Activated CD8-positive, alpha-beta memory T cell treated with anti-CD3 and anti-CD28 coated beads, Interleukin-2, amount 10 ng/mL, durations not matched to agents 7 days and 5 days (primary cell): ENCODE measurements at regions not wholly inside any gene's neighbourhood (a gene's known extent, or its start where the extent isn't known, plus 50 kb on each side); places are given as distances from the start of the nearest gene placed in this dataset.

Experiments used
- ATAC-seq: fragments of 150-1000 bp; cut with Tn5 transposase; one replicate; pipeline ENCODE4 v1.10.0; 2021; ENCODE audit warnings: moderate library complexity
- CTCF ChIA-PET: fragments of 350-600 bp; sonication (Branson Sonifier 250); formaldehyde crosslinking; loops from one replicate; lab custom pipeline; 2021; ENCODE audit warnings: antibody characterized with exemption; lab: Charles Lee
- DNase-seq: peaks from one replicate; pipeline ENCODE4 v3.0.0-alpha.2; 2020
- H3K27ac Mint-ChIP-seq: one replicate; pipeline ENCODE4 v1.8.0; 2021; ENCODE audit warnings: mild to moderate bottlenecking, mixed read lengths
- H3K27me3 Mint-ChIP-seq: one replicate; pipeline ENCODE4 v1.8.0; 2021; ENCODE audit warnings: mixed read lengths
- H3K36me3 Mint-ChIP-seq: one replicate; pipeline ENCODE4 v1.8.0; 2021; ENCODE audit warnings: mild to moderate bottlenecking, mixed read lengths
- H3K4me1 Mint-ChIP-seq: one replicate; pipeline ENCODE4 v1.8.0; 2021; ENCODE audit warnings: mixed read lengths
- H3K4me3 Mint-ChIP-seq: one replicate; pipeline ENCODE4 v1.8.0; 2021; ENCODE audit warnings: mild to moderate bottlenecking, moderate library complexity, mixed read lengths
- H3K9me3 Mint-ChIP-seq: one replicate; pipeline ENCODE4 v1.8.0; 2022; ENCODE audit warnings: low read depth, mixed read lengths

DNA sequence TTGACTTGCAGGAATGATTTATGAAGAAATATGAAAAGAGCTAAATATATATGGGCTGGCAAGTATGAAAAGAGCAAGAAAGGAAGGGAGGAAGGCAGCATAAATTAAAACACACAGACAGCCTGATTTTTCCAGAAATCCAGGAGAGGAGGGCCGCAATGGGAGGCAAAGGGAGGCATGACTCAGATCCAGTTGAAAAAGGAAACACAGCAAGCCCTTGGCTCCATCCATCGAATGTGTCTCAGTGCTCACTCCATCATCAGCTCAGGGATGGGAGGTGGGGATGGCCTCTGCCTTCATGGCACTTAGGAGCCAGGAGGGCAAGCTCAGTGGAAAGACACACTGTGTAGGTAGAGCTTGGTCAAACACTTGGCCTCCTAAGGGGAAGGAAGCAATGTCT is 75.7 kb upstream of the PDZD8 start:
- DNase-seq (no peak), ATAC-seq (no peak)
- peaks cover 5% of the 10 kb centered on the region for H3K27me3 Mint-ChIP-seq
- H3K4me3 Mint-ChIP-seq: no peak overlapping the region
- no peak overlapping the region for H3K27ac Mint-ChIP-seq
- peaks cover 3% of the 10 kb centered on the region for H3K36me3 Mint-ChIP-seq
- no peaks in the 10 kb centered on the region for H3K4me1 Mint-ChIP-seq
- peaks cover 12% of the 10 kb centered on the region for H3K9me3 Mint-ChIP-seq
- CTCF ChIA-PET: interaction anchor here (1.3 kb wide), 1 partner anchor 9 kb away, joined by 5 read pairs; no protein-coding TSS in a partner anchor

DNA sequence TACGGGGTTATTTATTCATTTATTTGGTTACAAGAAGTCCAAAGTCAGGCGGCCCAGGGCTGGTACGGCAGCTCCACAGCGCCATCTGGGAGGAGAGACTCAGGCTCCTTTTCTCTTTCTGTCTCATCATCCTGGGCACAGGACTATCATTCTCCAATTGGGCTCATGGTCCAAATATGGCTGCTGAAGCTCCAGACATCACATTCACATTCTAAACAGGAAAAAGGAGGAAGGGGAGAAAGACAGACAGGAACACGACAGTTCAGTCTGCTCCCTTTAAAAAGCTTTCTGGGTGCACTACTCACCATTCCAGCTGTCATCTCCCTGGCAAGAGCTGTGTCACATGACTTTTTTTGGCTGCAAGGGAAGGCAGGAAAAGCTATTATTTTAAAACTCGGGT is 74.4 kb upstream of the PDZD8 start:
- ATAC-seq (no peak), DNase-seq (no peak)
- peaks cover 4% of the 10 kb centered on the region for H3K36me3 Mint-ChIP-seq
- H3K4me1 Mint-ChIP-seq: no peaks in the 10 kb centered on the region
- H3K27ac Mint-ChIP-seq: no peak overlapping the region
- H3K9me3 Mint-ChIP-seq: peaks cover 13% of the 10 kb centered on the region
- no peaks in the 10 kb centered on the region for H3K27me3 Mint-ChIP-seq
- no peak overlapping the region for H3K4me3 Mint-ChIP-seq
- CTCF ChIA-PET: no interaction called here

DNA sequence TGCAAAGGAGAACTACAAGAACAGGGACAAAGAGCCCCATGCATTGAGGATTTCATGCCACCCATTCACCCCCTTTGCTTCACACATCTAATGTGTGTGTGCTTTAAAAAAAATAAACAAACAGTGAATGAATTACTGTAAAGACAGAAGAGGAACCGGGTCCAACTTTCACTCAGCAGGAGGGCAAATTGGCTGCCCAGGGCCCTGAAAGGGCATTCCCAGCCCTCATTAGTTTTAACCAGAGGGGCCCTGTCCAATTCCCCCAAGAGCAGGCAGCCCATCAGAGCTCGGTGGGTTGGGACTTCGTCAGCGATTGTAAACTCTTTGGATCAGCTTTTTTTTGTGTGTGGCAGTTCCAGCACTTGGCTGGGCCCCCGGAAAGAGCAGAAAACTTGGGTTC is 73.6 kb upstream of the PDZD8 start:
- Mint-ChIP-seq H3K4me1 (no peaks in the 10 kb centered on the region), H3K9me3 (peaks cover 13% of the 10 kb centered on the region), H3K4me3 (no peak overlapping the region), H3K27ac (no peak overlapping the region), H3K27me3 (no peaks in the 10 kb centered on the region), H3K36me3 (peaks cover 4% of the 10 kb centered on the region)
- ATAC-seq: no peak
- CTCF ChIA-PET: interaction anchor here (1.9 kb wide), 1 partner anchor 232 kb away, joined by 4 read pairs; no protein-coding TSS in a partner anchor
- no peak for DNase-seq

GRCh38 chr10:117445992-117446391 is 70.8 kb upstream of the PDZD8 start:
- DNase-seq: no peak
- Mint-ChIP-seq H3K4me1 (no peaks in the 10 kb centered on the region), H3K27me3 (no peaks in the 10 kb centered on the region), H3K36me3 (peaks cover 4% of the 10 kb centered on the region), H3K9me3 (peaks cover 10% of the 10 kb centered on the region), H3K4me3 (no peak overlapping the region), H3K27ac (no peak overlapping the region)
- ATAC-seq: no peak
- CTCF ChIA-PET: no interaction called here

DNA sequence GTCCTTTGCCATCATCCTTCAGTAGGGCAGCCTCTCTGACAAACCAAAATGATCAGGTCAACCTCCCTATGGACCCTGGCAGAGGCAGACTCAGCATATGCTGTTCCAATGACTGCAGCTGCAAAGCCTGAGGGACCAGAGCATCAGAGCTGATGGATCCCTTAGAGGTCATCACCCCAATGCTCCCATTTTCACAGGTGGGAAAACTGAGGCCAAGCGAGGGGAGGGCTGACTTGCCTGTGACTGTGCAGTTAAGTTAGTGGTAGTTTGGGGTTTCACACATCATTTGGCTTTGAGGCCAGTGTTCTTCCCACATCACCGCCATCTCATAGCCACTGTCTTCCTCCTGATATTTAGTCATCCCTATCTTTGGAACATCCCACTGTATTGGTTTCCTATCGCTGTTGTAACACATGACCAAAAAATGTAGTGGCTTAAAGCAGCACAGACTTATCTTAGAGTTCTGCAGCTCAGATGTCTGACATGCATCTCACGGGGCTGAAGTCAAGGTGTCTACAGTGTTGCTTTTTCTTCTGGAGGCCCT is 69.3 kb upstream of the PDZD8 start:
- no peaks in the 10 kb centered on the region for H3K27me3 Mint-ChIP-seq
- ATAC-seq (no peak), DNase-seq (no peak)
- H3K36me3 Mint-ChIP-seq: peaks cover 4% of the 10 kb centered on the region
- no peak overlapping the region for H3K27ac Mint-ChIP-seq
- no peak overlapping the region for H3K4me3 Mint-ChIP-seq
- CTCF ChIA-PET: no interaction called here
- H3K4me1 Mint-ChIP-seq: no peaks in the 10 kb centered on the region
- peaks cover 10% of the 10 kb centered on the region for H3K9me3 Mint-ChIP-seq

- no peak overlapping the region for H3K27ac Mint-ChIP-seq
- H3K36me3 Mint-ChIP-seq: peaks cover 4% of the 10 kb centered on the region
These were observed 68.4 kb upstream of the PDZD8 start for GRCh38 chr10:117443686-117444041.

DNA sequence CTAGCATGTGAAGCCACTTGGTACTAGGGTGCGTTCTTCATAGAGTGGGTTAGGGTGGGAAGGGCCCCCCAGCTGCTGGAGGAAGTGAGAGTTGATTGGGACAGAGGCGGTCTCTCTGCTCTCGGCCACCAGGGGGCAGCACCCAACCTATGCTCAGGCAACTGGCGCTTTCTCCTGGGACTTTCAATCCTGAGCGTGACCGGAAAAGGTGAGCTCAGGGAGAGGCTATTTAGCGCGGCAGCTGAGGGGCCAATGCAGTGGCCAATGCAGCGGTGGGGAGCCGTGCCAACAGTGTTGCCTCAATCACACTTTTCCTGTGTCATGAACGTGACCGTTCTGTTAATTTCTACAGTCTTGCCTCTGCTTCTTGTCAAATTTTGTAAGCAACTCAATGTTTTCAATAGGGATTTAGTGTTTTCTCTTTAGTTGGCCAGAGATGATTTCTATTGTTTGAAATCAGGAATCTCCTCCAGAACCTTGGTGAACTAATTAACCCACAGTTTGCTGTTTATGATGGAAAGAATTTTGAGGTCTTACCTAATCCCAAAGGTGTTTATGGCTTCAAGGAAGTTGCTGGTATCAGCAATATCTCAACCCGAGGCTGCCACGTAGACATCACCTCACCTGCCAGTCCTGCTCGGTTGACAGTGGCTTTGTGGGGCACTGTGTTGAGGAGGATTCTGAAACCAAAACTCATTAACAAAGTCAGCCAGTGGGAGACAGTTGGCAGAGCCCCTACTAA is 67.9 kb upstream of the PDZD8 start:
- H3K9me3 Mint-ChIP-seq: peaks cover 10% of the 10 kb centered on the region
- peaks cover 4% of the 10 kb centered on the region for H3K36me3 Mint-ChIP-seq
- no peaks in the 10 kb centered on the region for H3K27me3 Mint-ChIP-seq
- ATAC-seq (peak; percentile 27), DNase-seq (peak; percentile 45)
- no peak overlapping the region for H3K27ac Mint-ChIP-seq
- H3K4me3 Mint-ChIP-seq: peak overlapping the region; percentile 42
- CTCF ChIA-PET: interaction anchor here (0.6 to 1.7 kb wide), 5 partner anchors 8 to 226 kb away, joined by 3 to 5 read pairs (median 3); no protein-coding TSS in a partner anchor
- H3K4me1 Mint-ChIP-seq: no peaks in the 10 kb centered on the region

More at GRCh38 chr10:117443686-117444041, 68.4 kb upstream of the PDZD8 start:
- DNase-seq: no peak
- Mint-ChIP-seq H3K4me1 (no peaks in the 10 kb centered on the region), H3K27me3 (no peaks in the 10 kb centered on the region), H3K9me3 (peaks cover 10% of the 10 kb centered on the region), H3K4me3 (no peak overlapping the region)
- CTCF ChIA-PET: no interaction called here
- no peak for ATAC-seq

GRCh38 chr10:117442521-117442920 is 67.3 kb upstream of the PDZD8 start:
- no peak for DNase-seq
- CTCF ChIA-PET: interaction anchor here (1.1 to 1.7 kb wide), 4 partner anchors 9 to 226 kb away, joined by 3 to 5 read pairs (median 4); no protein-coding TSS in a partner anchor
- H3K4me3 Mint-ChIP-seq: no peak overlapping the region

GRCh38 chr10:117441812-117442443 is 66.7 kb upstream of the PDZD8 start:
- Mint-ChIP-seq H3K27ac (no peak overlapping the region), H3K4me3 (no peak overlapping the region)
- CTCF ChIA-PET: interaction anchor here (1.4 to 1.7 kb wide), 3 partner anchors 10 to 225 kb away, joined by 3 to 5 read pairs (median 4); no protein-coding TSS in a partner anchor

More at GRCh38 chr10:117442521-117442920, 67.3 kb upstream of the PDZD8 start:
- H3K4me1 Mint-ChIP-seq: no peaks in the 10 kb centered on the region
- no peak for ATAC-seq
- peaks cover 4% of the 10 kb centered on the region for H3K36me3 Mint-ChIP-seq
- peaks cover 10% of the 10 kb centered on the region for H3K9me3 Mint-ChIP-seq
- no peak overlapping the region for H3K27ac Mint-ChIP-seq
- H3K27me3 Mint-ChIP-seq: no peaks in the 10 kb centered on the region

GRCh38 chr10:117441361-117441760 is 66.1 kb upstream of the PDZD8 start:
- no peaks in the 10 kb centered on the region for H3K4me1 Mint-ChIP-seq
- CTCF ChIA-PET: interaction anchor here (1.4 to 1.6 kb wide), 2 partner anchors 10 to 225 kb away, joined by 4 to 5 read pairs; no protein-coding TSS in a partner anchor
- H3K36me3 Mint-ChIP-seq: peaks cover 4% of the 10 kb centered on the region
- peaks cover 8% of the 10 kb centered on the region for H3K9me3 Mint-ChIP-seq
- H3K4me3 Mint-ChIP-seq: no peak overlapping the region
- no peak overlapping the region for H3K27ac Mint-ChIP-seq
- no peaks in the 10 kb centered on the region for H3K27me3 Mint-ChIP-seq
- DNase-seq (no peak), ATAC-seq (no peak)

More at GRCh38 chr10:117441812-117442443, 66.7 kb upstream of the PDZD8 start:
- Mint-ChIP-seq H3K27me3 (no peaks in the 10 kb centered on the region), H3K4me1 (no peaks in the 10 kb centered on the region), H3K9me3 (peaks cover 10% of the 10 kb centered on the region), H3K36me3 (peaks cover 4% of the 10 kb centered on the region)
- DNase-seq (no peak), ATAC-seq (no peak)

DNA sequence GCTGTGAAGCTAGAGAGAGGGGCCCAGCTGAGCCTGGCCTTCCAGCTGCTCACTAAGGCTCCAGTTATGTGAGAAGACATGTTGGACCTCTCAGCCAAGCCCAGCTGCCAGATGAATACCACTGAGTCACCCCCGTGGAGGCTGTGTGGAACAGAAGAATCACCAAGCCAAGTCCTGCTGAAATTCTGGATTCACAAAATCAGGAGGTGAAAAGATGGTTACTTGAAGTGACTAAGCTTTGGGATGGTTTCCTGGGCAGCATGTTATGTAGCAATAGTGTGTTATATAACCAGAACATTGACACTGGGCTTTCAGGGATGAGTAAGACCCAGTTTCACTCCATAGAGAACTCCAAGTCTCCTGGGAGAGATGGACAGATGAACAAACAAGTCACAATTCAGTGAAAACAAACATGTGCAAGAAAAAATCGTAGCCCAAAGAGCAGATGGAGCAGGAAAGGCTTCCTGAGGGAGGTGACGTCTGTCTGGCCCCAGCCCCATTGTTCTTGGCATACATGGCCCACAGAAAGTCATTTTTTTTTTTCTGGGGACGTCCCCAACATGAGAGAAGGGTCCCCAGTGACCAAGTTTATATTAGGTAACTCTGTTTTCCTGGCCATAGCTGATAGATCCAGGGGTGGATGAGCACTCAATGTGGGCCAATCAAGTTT is 64.1 kb upstream of the PDZD8 start:
- ATAC-seq (no peak), DNase-seq (no peak)
- CTCF ChIA-PET: no interaction called here
- Mint-ChIP-seq H3K4me3 (no peak overlapping the region), H3K27ac (no peak overlapping the region), H3K4me1 (no peaks in the 10 kb centered on the region), H3K9me3 (peaks cover 2% of the 10 kb centered on the region), H3K36me3 (no peaks in the 10 kb centered on the region), H3K27me3 (peaks cover 3% of the 10 kb centered on the region)

DNA sequence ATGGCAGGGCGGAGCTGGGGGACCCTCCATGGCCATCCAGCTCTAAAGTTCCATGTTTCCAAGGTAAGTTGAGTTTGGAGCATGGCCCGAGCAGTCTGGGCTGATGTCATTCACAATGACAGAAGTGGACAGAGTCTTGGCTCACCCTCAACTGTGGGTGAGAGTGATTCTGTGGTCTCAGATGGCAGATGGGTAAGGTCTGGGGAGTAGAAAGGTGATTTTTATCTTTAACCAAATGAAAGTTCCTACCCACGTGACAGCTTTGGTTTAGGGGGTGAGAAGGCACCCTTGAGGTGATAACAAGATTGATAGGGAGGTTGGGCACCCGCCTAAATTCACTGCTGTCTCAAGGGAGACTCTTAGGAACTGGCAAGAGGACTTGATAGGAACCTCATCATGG is 57.6 kb upstream of the PDZD8 start:
- no peaks in the 10 kb centered on the region for H3K4me1 Mint-ChIP-seq
- CTCF ChIA-PET: no interaction called here
- no peaks in the 10 kb centered on the region for H3K9me3 Mint-ChIP-seq
- no peak for DNase-seq
- H3K27me3 Mint-ChIP-seq: peaks cover 5% of the 10 kb centered on the region
- no peak overlapping the region for H3K4me3 Mint-ChIP-seq
- ATAC-seq: no peak
- H3K36me3 Mint-ChIP-seq: no peaks in the 10 kb centered on the region
- no peak overlapping the region for H3K27ac Mint-ChIP-seq

GRCh38 chr10:117431160-117431559 is 55.9 kb upstream of the PDZD8 start:
- CTCF ChIA-PET: no interaction called here
- no peak for ATAC-seq
- Mint-ChIP-seq H3K36me3 (no peaks in the 10 kb centered on the region), H3K27ac (no peak overlapping the region), H3K27me3 (peaks cover 5% of the 10 kb centered on the region), H3K4me1 (no peaks in the 10 kb centered on the region), H3K4me3 (no peak overlapping the region), H3K9me3 (no peaks in the 10 kb centered on the region)
- no peak for DNase-seq
